GM18505 (cell line): ENCODE measurements at regions not wholly inside any gene's neighbourhood (a gene's known extent, or its start where the extent isn't known, plus 50 kb on each side); places are given as distances from the start of the nearest gene placed in this dataset.
A peak's percentile ranks its signal among the peaks of the same experiment; 100 is the strongest.
"Not testable (repeated sequence)": the region's sequence is repeated elsewhere in the genome, so short reads cannot be mapped to it uniquely, and the experiment has no call there.

Source experiments
- ATAC-seq: cut with Tn5 transposase; IDR thresholded peaks from one replicate; pipeline ENCODE4 v1.9.1; 2021; ENCODE audit not compliant: unreplicated experiment
- POLR2A ChIP-seq: IDR thresholded peaks from 4 replicates; pipeline ENCODE4 v1.6.1; 2011; ENCODE audit warnings: borderline replicate concordance; ENCODE audit not compliant: insufficient read depth, insufficient read length; ENCODE audit errors: extremely low read depth

DNA sequence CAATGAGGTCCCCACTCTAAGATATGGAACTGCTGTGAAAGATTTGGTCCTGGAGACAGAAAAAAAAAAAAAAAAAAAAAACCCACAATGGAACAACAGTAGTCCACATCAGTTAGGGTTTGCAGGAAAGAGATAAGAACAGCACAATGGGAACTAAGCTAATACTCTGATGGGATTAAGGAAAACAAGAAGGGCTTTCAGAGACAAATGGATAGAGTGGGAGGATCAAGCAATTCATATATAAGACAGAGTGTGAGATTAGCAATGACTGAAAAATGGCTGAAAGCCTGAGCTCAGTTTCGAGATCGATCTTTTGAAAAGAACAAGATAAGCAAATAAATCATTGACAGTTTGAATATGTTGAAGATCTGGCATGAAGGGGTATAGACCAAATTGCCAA is 188.4 kb upstream of the TRPC5 start:
- no peak for ATAC-seq
- TF ChIP-seq POLR2A, result no peak

DNA sequence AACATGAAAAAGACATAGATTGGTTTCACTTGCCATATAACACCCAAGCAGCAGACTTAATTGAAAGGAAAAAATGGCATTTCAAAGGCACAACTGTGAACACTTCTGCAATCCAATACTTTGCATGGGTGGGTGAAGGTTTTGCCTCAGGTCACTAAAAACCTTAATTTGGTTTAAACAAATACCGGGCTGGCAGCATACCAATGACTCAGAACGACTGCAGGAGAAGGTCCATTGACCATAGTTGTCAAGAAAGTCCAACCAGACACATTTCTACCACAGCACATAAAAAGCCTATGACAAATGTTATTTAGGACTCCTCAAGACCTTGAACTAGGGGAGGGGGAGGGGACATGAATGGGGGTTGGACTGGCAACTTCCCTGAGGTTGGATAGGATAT is 183.6 kb upstream of the TRPC5 start:
- no peak for ATAC-seq
- no peak for TF ChIP-seq POLR2A

DNA sequence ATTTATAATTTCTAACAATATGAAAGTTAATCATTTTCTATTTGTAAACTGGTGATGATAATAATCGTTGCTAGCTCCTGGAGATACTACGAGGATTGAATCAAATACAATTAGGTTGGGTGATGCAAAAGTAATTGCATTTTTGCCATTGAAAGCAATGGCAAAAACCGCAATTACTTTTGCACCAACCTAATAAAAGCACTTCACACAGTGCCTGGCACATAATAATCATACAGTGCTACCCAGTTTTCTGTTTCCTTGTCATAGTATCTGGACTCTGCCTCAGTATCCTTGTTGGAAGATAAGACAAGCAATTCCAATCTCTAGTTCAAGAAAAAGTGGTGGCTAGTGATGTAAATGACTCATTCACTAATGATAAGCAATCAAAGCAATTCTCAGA is 176.8 kb upstream of the TRPC5 start:
- no peak for TF ChIP-seq POLR2A
- no peak for ATAC-seq

DNA sequence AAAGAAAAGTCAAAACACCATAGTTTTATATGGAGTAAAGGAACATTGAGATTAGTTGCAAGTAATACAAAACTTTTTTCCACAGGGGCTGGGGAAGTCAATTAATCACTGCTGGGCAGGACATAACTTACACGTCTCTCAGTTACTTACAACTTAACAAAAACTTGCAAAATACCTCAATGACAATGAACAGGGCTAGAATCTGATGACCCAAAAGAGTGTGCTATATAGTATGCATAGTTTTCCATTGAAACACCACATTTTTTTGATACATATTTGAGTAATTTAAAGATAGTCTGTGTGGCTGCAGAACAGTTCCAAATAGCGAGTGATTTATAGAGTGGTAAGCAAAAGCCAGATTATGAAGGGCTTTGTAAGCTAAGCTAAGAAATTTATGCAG is 172.3 kb upstream of the TRPC5 start:
- TF ChIP-seq POLR2A, result no peak
- no peak for ATAC-seq

DNA sequence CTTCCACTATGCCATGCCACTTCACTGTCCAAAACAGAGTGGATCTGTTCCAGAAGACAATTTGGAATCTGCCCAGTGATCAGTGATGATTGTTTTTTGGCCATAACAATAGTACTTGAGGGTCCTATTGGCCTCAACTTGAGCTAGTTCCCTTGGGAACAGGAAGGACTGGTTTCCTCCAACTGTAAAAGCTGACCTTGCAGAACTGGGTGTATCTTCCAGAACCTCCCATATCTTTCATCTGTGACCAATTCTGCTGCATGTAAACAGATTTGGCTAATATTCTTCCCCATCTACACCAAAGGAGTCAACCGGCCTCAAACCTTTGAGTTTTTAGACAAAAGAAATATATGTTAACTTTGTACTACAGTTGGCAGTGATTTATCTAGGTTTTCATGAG is 165.1 kb upstream of the TRPC5 start:
- TF ChIP-seq POLR2A, result no peak
- ATAC-seq, result no peak

DNA sequence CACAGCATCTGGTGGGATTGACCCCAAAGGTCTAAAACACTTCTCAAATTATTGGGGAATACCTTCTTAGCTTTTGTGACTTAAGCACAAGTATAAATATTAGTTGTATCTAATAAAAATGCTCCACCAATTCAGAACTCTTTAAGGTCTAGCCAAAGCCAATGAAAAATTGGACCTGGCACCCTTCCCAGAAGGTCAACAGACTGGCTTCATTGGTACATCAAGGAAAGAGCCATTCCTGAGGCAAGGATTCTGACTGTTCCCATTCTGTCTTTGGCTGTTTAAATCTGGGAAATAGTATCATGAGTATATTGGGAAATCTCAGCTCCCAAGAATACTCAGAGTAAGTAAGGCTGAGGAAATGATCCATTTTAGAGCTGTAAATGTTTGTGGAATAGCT is 153.0 kb upstream of the TRPC5 start:
- ATAC-seq, result no peak

DNA sequence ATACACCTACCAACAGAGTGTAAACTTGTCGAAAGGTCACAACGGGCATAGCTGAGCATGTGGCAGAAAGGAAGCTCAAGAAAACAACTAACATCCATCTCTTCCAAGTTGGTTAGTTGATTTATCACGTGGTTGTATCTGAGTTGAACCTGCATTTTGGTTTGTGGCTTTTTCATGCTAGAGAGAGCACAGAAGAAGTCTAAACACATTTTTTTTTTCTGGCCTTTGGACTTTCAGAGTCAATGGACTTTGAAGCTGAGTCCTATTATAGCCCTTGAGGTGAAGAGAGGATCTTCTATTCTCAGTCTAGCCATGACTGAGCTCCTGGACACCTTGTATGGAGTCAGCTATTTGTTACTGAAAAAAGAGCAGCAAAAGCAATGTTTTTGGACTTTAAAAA is 150.6 kb upstream of the TRPC5 start:
- no peak for ATAC-seq
- no peak for TF ChIP-seq POLR2A

More for the DNA sequence above, 153.0 kb upstream of the TRPC5 start:
- TF ChIP-seq POLR2A, result no peak

DNA sequence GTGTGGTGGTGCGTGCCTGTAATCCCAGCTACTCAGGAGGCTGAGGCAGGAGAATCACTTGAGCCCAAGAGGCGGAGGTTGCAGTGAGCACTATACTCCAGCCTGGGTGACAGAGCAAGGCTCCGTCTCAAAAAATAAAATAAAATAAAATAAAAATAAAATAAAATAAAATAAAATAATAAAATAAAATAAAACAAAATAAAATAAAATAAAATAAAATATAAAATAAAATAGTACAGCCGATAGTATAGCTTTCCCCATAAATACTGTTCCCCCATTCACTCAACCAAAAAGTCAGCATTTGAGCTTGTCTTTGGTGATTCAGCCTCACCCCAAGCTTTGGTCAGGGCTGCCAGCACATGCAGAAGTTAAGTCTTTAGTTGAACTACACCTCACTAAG is 144.2 kb upstream of the TRPC5 start:
- not testable (repeated sequence) for ATAC-seq

DNA sequence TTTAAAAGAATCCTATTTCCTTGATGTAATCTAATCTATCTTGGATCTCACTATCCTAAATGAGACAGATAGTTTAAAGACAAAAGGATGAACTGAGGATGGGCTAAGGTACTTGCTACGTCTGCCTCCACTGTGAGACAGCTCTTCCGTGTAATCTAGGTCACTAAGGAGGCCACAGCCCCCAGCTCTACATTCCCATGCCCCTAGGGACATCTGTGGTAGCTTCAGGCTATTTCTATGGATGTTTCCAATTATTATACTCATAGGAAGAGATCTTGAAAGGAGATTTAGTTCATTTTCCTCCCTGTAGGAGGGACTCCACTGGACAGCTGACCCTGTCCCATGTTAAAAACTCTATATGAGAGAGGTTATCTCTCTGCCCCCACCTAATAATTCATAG is 140.8 kb upstream of the TRPC5 start:
- no peak for TF ChIP-seq POLR2A

DNA sequence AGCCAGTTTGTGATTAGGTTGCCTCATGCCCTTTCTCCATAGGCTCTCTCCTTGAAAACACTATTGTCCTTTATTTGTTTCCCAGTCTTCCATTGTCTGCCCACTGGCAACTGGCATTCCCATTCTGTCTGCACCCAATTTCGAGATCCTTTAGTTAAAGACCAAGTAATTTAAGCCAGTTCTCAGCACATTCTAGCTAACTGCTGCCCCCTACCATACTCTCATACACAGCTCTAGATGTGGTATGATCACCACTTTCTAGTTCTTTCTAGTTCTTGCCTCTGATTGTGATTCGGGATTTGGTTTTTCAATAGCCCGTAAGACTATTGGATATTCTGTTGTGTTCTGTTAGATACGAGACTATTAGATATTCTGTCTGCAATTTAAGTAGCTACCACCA is 135.8 kb upstream of the TRPC5 start:
- no peak for TF ChIP-seq POLR2A
- ATAC-seq, result no peak

More for the DNA sequence above, 140.8 kb upstream of the TRPC5 start:
- ATAC-seq, result no peak

DNA sequence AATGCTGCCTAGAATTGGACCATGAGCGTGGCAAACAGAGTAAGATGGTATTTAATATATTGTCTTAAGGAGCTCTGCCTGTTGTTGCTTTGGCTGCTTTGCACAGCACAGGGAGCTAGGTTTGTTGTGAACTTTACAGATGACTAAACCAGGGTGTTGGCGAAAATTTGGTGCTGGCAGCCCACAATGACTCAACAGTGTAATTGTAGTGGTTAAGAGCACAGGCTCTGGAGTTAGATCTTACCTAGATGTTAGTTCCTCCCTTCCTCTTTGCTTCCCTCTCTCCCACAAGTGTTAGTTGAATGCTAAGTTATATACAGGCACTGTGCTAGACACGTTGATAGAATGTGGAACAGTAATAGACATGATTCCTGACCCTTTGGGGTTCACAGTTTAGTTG is 128.9 kb upstream of the TRPC5 start:
- TF ChIP-seq POLR2A, result no peak
- no peak for ATAC-seq

DNA sequence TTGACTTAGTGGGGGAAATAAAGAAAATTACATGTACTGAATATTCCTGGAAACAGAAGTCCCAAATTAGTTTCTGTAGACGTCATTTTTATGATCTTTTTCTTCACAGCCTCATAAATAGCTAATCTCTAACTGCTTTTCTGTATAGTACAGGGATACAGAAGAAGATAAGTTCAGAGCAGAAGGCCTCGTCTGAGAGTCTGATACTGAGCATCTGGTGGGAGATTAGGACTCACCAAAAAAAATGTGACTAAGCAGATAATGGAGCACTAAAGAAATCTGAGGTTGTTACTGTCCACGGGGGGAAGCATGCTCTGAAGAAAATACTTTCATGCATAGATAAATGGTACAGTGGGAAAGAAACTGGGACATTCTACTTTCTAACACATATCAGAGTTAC is 115.3 kb upstream of the TRPC5 start:
- no peak for ATAC-seq
- no peak for TF ChIP-seq POLR2A

DNA sequence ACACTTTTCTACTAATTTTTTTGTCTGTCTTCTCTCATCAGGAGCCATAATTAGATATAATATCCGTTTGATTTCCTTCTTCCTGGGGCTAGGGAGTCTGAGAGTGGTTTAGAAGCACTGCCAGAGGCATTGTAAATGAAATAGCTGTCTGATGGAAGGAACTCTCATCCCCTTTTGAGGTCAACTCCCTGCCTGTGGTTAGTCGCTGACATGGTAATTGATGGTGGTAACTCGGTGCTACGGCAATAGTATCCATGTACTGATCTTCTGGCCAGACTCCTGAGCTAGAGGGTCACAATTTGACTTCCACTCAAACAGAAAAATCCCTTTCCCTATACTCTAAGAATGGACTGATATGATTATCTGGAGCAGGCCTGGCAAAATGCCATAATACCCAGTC is 108.1 kb upstream of the TRPC5 start:
- no peak for ATAC-seq
- TF ChIP-seq POLR2A, result no peak

DNA sequence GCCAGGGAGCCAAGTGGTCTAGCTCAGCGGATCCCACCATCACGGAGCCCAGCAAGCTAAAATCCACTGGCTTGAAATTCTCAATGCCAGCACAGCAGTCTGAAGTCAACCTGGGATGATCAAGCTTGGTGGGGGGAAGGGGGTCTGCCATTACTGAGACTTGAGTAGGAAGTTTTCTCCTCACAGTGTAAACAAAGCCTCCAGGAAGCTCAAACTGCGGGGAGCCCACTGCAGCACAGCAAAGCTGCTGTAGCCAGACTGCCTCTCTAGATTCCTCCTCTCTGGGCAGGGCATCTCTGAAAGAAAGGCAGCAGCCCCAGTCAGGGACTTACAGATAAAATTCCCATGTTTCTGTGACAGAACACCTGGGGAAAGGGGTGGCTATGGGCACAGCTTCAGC is 98.8 kb upstream of the TRPC5 start:
- ATAC-seq, result not testable (repeated sequence)

DNA sequence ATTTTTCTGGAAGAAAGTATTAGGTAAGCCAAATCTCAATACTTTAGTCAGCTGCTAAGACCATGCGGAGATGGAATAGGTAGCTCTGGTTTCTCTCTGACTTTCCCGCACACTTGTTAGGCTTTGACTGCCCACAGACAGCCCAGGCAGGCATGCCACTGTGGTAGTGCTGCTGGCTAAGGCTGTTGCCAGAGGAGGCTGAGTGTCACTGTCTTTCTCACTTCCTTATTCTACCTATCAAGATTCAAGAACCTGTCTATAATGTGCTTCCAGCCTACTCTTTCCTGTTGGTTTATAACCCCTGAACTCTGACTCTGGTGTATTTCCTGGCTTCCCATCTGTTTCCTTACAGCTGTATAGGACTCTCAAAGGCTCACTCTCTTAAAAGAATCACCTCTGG is 81.8 kb upstream of the TRPC5 start:
- no peak for TF ChIP-seq POLR2A
- peak; percentile 73 for ATAC-seq

DNA sequence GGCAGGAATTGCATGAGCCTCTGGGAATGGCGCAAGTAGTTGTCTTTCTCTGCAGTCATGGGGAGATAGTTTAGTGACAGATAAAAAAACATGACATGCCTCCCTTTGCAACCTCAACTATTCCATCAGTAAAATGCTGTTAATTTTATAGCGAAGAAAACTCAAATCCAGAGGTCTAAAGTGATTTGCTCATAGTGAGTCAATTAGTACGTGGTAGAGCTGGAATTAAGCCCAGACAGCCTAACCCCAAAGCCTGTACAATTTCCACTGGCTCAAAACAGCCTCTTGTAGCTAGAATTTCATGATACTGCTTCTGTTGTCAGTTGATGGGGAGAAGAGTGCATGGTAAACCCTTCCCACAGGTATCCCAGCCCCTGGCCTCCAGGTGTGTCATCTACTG is 81.3 kb upstream of the TRPC5 start:
- ATAC-seq, result no peak
- TF ChIP-seq POLR2A, result no peak
